Peyer's patch (tissue), 4 donors: ENCODE measurements at regions not wholly inside any gene's neighbourhood (a gene's known extent, or its start where the extent isn't known, plus 50 kb on each side); places are given as distances from the start of the nearest gene placed in this dataset.
A peak's percentile ranks its signal among the peaks of the same experiment; 100 is the strongest.

Experiments used
- DNase-seq, 3 donors: peaks; one replicate each; pipeline ENCODE4 v3.0.0-alpha.2; 2017 to 2019
- H3K27ac ChIP-seq, 4 donors: fragments of 200-600 bp; sonication (generic); one replicate each; pipeline ENCODE4 v1.5.1; 2016 to 2019
- H3K27me3 ChIP-seq, 2 donors: fragments of 200-600 bp; sonication (generic); one replicate each; pipeline ENCODE4 v1.5.1; 2019
- H3K36me3 ChIP-seq, 3 donors: fragments of 200-600 bp; sonication (generic); one replicate each; pipeline ENCODE4 v1.5.1; 2016 to 2019
- H3K4me1 ChIP-seq, 4 donors: fragments of 200-600 bp; sonication (generic); one replicate each; pipeline ENCODE4 v1.5.1; 2016 to 2019
- H3K4me3 ChIP-seq, 4 donors: fragments of 200-600 bp; sonication (generic); 1 replicate in 3 of 4; 2 replicates in 1 of 4; pipeline ENCODE4 v1.5.1; 2016 to 2019; ENCODE audit warnings: mild to moderate bottlenecking in 1 of 4
- H3K9me3 ChIP-seq, 4 donors: fragments of 200-600 bp; sonication (generic); one replicate each; pipeline ENCODE4 v1.5.1; 2016 to 2019; ENCODE audit warnings: mild to moderate bottlenecking in 1 of 4
- CTCF ChIP-seq, 6 experiments: fragments of 450-650 bp in 4 of 6; fragments of 200-600 bp in 2 of 6; sonication (generic) in 1 of 6; IDR thresholded peaks; one replicate each; pipeline ENCODE4 v1.5.1; 2017 to 2019; ENCODE audit warnings: antibody characterized with exemption in 6 of 6, mild to moderate bottlenecking in 3 of 6, moderate library complexity in 1 of 6
- POLR2A ChIP-seq, 2 donors: fragments of 450-650 bp; IDR thresholded peaks; one replicate each; pipeline ENCODE4 v1.5.1; 2017; ENCODE audit warnings: antibody characterized with exemption in 2 of 2, mild to moderate bottlenecking in 2 of 2, moderate library complexity in 2 of 2

GRCh38 chr5:129358069-129358468 is 102.0 kb upstream of the ADAMTS19 start:
- no peaks in the 10 kb centered on the region for H3K9me3 ChIP-seq
- no peaks in the 10 kb centered on the region for H3K36me3 ChIP-seq
- no peak overlapping the region for H3K27ac ChIP-seq
- H3K4me3 ChIP-seq = no peak overlapping the region
- TF ChIP-seq CTCF (IDR thresholded peaks at IDR 0.05) (no peak), POLR2A (IDR thresholded peaks at IDR 0.05) (no peak)
- H3K27me3 ChIP-seq = no peaks in the 10 kb centered on the region
- no peaks in the 10 kb centered on the region for H3K4me1 ChIP-seq
- DNase-seq = no peak

- TF ChIP-seq CTCF (IDR thresholded peaks at IDR 0.05) = no peak
- no peak for TF ChIP-seq POLR2A (IDR thresholded peaks at IDR 0.05)
- Histone ChIP-seq H3K4me3 (no peak overlapping the region), H3K36me3 (no peaks in the 10 kb centered on the region), H3K27ac (no peak overlapping the region), H3K9me3 (no peaks in the 10 kb centered on the region), H3K4me1 (no peaks in the 10 kb centered on the region), H3K27me3 (no peaks in the 10 kb centered on the region)
- no peak for DNase-seq
Measured at GRCh38 chr5:129359450-129359849, 100.6 kb upstream of the ADAMTS19 start.

- H3K9me3 ChIP-seq = peaks cover 0 to 3% (median 0%) of the 10 kb centered on the region in 4 donors
- no peaks in the 10 kb centered on the region for H3K36me3 ChIP-seq
- TF ChIP-seq CTCF (IDR thresholded peaks at IDR 0.05) (peak in 4 of 6 experiments; percentile 14 to 56 (median 48)), POLR2A (IDR thresholded peaks at IDR 0.05) (no peak)
- H3K4me1 ChIP-seq = no peaks in the 10 kb centered on the region
- no peak overlapping the region for H3K27ac ChIP-seq
- H3K27me3 ChIP-seq = no peaks in the 10 kb centered on the region
- DNase-seq = no peak
- no peak overlapping the region for H3K4me3 ChIP-seq
Measured at GRCh38 chr5:129361441-129362025, 98.6 kb upstream of the ADAMTS19 start.

GRCh38 chr5:129362456-129362855 is 97.6 kb upstream of the ADAMTS19 start:
- Histone ChIP-seq H3K4me1 (no peaks in the 10 kb centered on the region), H3K36me3 (no peaks in the 10 kb centered on the region), H3K27ac (no peak overlapping the region), H3K9me3 (peaks cover 0 to 3% (median 0%) of the 10 kb centered on the region in 4 donors), H3K27me3 (no peaks in the 10 kb centered on the region), H3K4me3 (no peak overlapping the region)
- DNase-seq = no peak
- TF ChIP-seq CTCF (IDR thresholded peaks at IDR 0.05) = no peak
- TF ChIP-seq POLR2A (IDR thresholded peaks at IDR 0.05) = no peak

GRCh38 chr5:129363991-129364390 is 96.1 kb upstream of the ADAMTS19 start:
- no peak overlapping the region for H3K4me3 ChIP-seq
- TF ChIP-seq CTCF (IDR thresholded peaks at IDR 0.05) (no peak), POLR2A (IDR thresholded peaks at IDR 0.05) (no peak)
- peaks cover 0 to 3% (median 0%) of the 10 kb centered on the region in 4 donors for H3K9me3 ChIP-seq
- DNase-seq = no peak
- no peaks in the 10 kb centered on the region for H3K36me3 ChIP-seq
- H3K4me1 ChIP-seq = no peaks in the 10 kb centered on the region
- H3K27ac ChIP-seq = no peak overlapping the region
- H3K27me3 ChIP-seq = no peaks in the 10 kb centered on the region

- no peaks in the 10 kb centered on the region for H3K27me3 ChIP-seq
- H3K4me3 ChIP-seq = no peak overlapping the region
- no peaks in the 10 kb centered on the region for H3K4me1 ChIP-seq
- TF ChIP-seq POLR2A (IDR thresholded peaks at IDR 0.05) = no peak
- no peak for TF ChIP-seq CTCF (IDR thresholded peaks at IDR 0.05)
- H3K36me3 ChIP-seq = no peaks in the 10 kb centered on the region
- no peak overlapping the region for H3K27ac ChIP-seq
- H3K9me3 ChIP-seq = peaks cover 0 to 3% (median 0%) of the 10 kb centered on the region in 4 donors
- DNase-seq = no peak
Measured at GRCh38 chr5:129367883-129368282, 92.2 kb upstream of the ADAMTS19 start.
